K562 (cell line): ENCODE measurements at regions not wholly inside any gene's neighbourhood (a gene's known extent, or its start where the extent isn't known, plus 50 kb on each side); places are given as distances from the start of the nearest gene placed in this dataset.

Experiments used
- ATAC-seq: fragments of 200-7000 bp; cut with Tn5 transposase; 3 replicates; pipeline ENCODE4 v1.9.1; 2020; ENCODE audit warnings: moderate library complexity
- BruUV-seq: library from RNA; stranded (reverse); fragments of 400-500 nt; replicated peaks from 2 replicates; lab custom pipeline; 2021; lab: Mats Ljungman, UMichigan
- CTCF ChIA-PET: fragments of 300-600 bp; formaldehyde crosslinking; extraction: SDS; loops from one replicate; lab custom pipeline; 2021; ENCODE audit warnings: low intra/inter-chr PET ratio; lab: Yijun Ruan, JAX
- POLR2A ChIA-PET: fragments of 300-600, 350-650 bp; sonication (Branson Sonifier 250); formaldehyde crosslinking; extraction: SDS; loops from one replicate; lab custom pipeline; 2021; ENCODE audit warnings: antibody characterized with exemption, inconsistent platforms; lab: Yijun Ruan, JAX
- DNase-seq, 4 experiments: peaks; one replicate each; pipeline versions ENCODE4 v3.0.0 to v3.0.0-alpha.2; 2011 to 2018; ENCODE audit warnings: low spot score in 3 of 4, mixed read lengths in 3 of 4; ENCODE audit errors: extremely low read depth in 1 of 4
- FAIRE-seq: peaks from 2 replicates; lab custom pipeline; 2011; peaks lifted over from hg19 to GRCh38; lab: Jason Lieb, UNC
- H2AFZ ChIP-seq: 2 replicates; pipeline ENCODE4 v1.6.0; 2011; ENCODE audit warnings: low read depth, low read length, control low read depth, inconsistent platforms
- H3K27ac ChIP-seq: fragments of 200-600 bp; 3 replicates; pipeline ENCODE4 v1.8.0; 2011; ENCODE audit warnings: low read depth, mild to moderate bottlenecking, control low read depth, inconsistent platforms, low read length, moderate library complexity, mixed read lengths; ENCODE audit errors: extremely low read depth
- H3K27me3 ChIP-seq, 2 experiments: fragments of 300-600 bp in 1 of 2; 2 replicates in 1 of 2; 3 replicates in 1 of 2; pipeline versions ENCODE4 v1.6.0 to v1.8.0; 2011; ENCODE audit warnings: inconsistent platforms in 2 of 2, low read length in 2 of 2, mild to moderate bottlenecking in 1 of 2, mixed read lengths in 1 of 2, moderate library complexity in 1 of 2; ENCODE audit not compliant: control insufficient read depth in 2 of 2, insufficient read depth in 2 of 2
- H3K36me3 ChIP-seq: fragments of 300-600 bp; 3 replicates; pipeline ENCODE4 v1.8.0; 2011; ENCODE audit warnings: mild to moderate bottlenecking, low read length, inconsistent platforms; ENCODE audit not compliant: control insufficient read depth, insufficient read depth
- H3K4me1 ChIP-seq, 2 experiments: fragments of 200-600 bp in 1 of 2; replicated peaks in 1 of 2; 2 replicates in 1 of 2; 3 replicates in 1 of 2; pipeline versions ENCODE4 v1.5.1 to v1.8.0; 2011; ENCODE audit warnings: inconsistent platforms in 2 of 2, low read length in 2 of 2, mild to moderate bottlenecking in 1 of 2, mixed read lengths in 1 of 2, moderate library complexity in 1 of 2; ENCODE audit not compliant: control insufficient read depth in 2 of 2, insufficient read depth in 2 of 2
- H3K4me2 ChIP-seq: 2 replicates; pipeline ENCODE4 v1.6.1; 2011; ENCODE audit warnings: low read length, control low read depth, inconsistent platforms, mixed read lengths; ENCODE audit not compliant: insufficient read depth
- H3K4me3 ChIP-seq: fragments of 200-600 bp; sonication (generic), shearing (Covaris generic); 2 replicates; pipeline ENCODE4 v1.5.1; 2016; ENCODE audit warnings: control low read depth, inconsistent platforms
- H3K79me2 ChIP-seq: fragments of 200-600 bp; 3 replicates; pipeline ENCODE4 v1.8.0; 2011; ENCODE audit warnings: low read length, inconsistent platforms; ENCODE audit not compliant: control insufficient read depth, insufficient read depth
- H3K9ac ChIP-seq, 2 experiments: 2 replicates each; pipeline versions ENCODE4 v1.6.0 to v1.6.1; 2011; ENCODE audit warnings: low read depth in 2 of 2, low read length in 2 of 2, control low read depth in 1 of 2, inconsistent platforms in 1 of 2, mild to moderate bottlenecking in 1 of 2, mixed read lengths in 1 of 2; ENCODE audit not compliant: insufficient read depth in 1 of 2
- H3K9me1 ChIP-seq: one replicate; pipeline ENCODE4 v1.6.0; 2011; ENCODE audit warnings: inconsistent platforms, mild to moderate bottlenecking, low read length, moderate library complexity; ENCODE audit not compliant: control insufficient read depth, insufficient read depth
- H3K9me3 ChIP-seq: replicated peaks from 2 replicates; pipeline ENCODE4 v1.5.1; 2011; ENCODE audit warnings: low read depth, low read length, inconsistent platforms; ENCODE audit not compliant: control insufficient read depth, insufficient read depth
- H4K20me1 ChIP-seq: replicated peaks from 2 replicates; pipeline ENCODE4 v1.6.1; 2011; ENCODE audit warnings: low read length, inconsistent platforms, mixed read lengths; ENCODE audit not compliant: control insufficient read depth, insufficient read depth
- BHLHE40 ChIP-seq: IDR thresholded peaks from 2 replicates; pipeline ENCODE4 v1.6.1; 2011; ENCODE audit warnings: low read length, improper control_type of control experiment
- CBX3 ChIP-seq, 2 experiments: IDR thresholded peaks; 1 replicate in 1 of 2; 2 replicates in 1 of 2; pipeline ENCODE4 v1.6.1; 2012; ENCODE audit warnings: inconsistent platforms in 2 of 2, low read length in 2 of 2, borderline replicate concordance in 1 of 2, control low read depth in 1 of 2
- CREB1 ChIP-seq, 2 experiments: sonication (generic) in 1 of 2; formaldehyde crosslinking in 1 of 2; IDR thresholded peaks; 2 replicates each; pipeline versions ENCODE4 v1.6.1 to v1.8.0; 2012 to 2022; ENCODE audit warnings: inconsistent platforms in 1 of 2, mild to moderate bottlenecking in 1 of 2, missing genetic modification reagents in 1 of 2, moderate library complexity in 1 of 2
- EP300 ChIP-seq: IDR thresholded peaks from 2 replicates; pipeline ENCODE4 v1.6.1; 2012; ENCODE audit warnings: low read length, improper control_type of control experiment
- HDAC8 ChIP-seq: fragments of 450-650 bp; IDR thresholded peaks from 2 replicates; pipeline ENCODE4 v1.6.1; 2016; ENCODE audit warnings: mild to moderate bottlenecking, missing genetic modification characterization, moderate library complexity, missing compliant biosample characterization
- L3MBTL2 ChIP-seq: fragments of 450-650 bp; IDR thresholded peaks from 2 replicates; pipeline ENCODE4 v1.6.1; 2016; ENCODE audit warnings: mild to moderate bottlenecking, moderate library complexity
- RBBP5 ChIP-seq: fragments of 200-600 bp; sonication (generic); IDR thresholded peaks from 2 replicates; pipeline ENCODE4 v1.6.1; 2012; ENCODE audit warnings: borderline replicate concordance, mild to moderate bottlenecking, low read length, control low read depth, inconsistent platforms; ENCODE audit not compliant: insufficient read depth, poor library complexity, severe bottlenecking
- RREB1 ChIP-seq: fragments of 250-450 bp; sonication (Bioruptor Pico); IDR thresholded peaks from 2 replicates; pipeline ENCODE4 v1.4.0; 2020
- WHSC1 ChIP-seq: IDR thresholded peaks from one replicate; pipeline ENCODE4 v1.6.1; 2012; ENCODE audit warnings: low read length, control low read depth, inconsistent platforms
- ZNF124 ChIP-seq: sonication (generic); formaldehyde crosslinking; IDR thresholded peaks from 2 replicates; pipeline ENCODE4 v1.8.1; 2022; ENCODE audit warnings: missing genetic modification reagents
- ZNF212 ChIP-seq: fragments of 450-650 bp; formaldehyde crosslinking; IDR thresholded peaks from 2 replicates; pipeline ENCODE4 v1.4.0; 2020; ENCODE audit warnings: mild to moderate bottlenecking
- WGBS: fragments of 100-300 bp; shearing (Covaris generic); methylation state at CpG from one replicate; pipeline ENCODE4 v1.1.6; 2016; ENCODE audit warnings: low coverage, mixed read lengths; ENCODE audit not compliant: insufficient coverage; ENCODE audit errors: missing lambda C conversion rate; 5-methylcytosine and 5-hydroxymethylcytosine counted together
- in situ Hi-C: fragments of 300-500 bp; cut with MboI; formaldehyde crosslinking; loops from 4 replicates; pipeline ENCODE4 v1.15.0; 2018; ENCODE audit warnings: inconsistent platforms, mixed read lengths
- intact Hi-C: fragments of 100-400 bp; cut with micrococcal nuclease; formaldehyde crosslinking; loops from 2 replicates; pipeline ENCODE4 v1.14.2; 2022
- TF ChIP-seq, protein P1 (sequence below): sonication (generic); formaldehyde crosslinking; IDR thresholded peaks from 2 replicates; pipeline ENCODE4 v1.8.0; 2023; ENCODE audit warnings: mild to moderate bottlenecking, missing genetic modification reagents

DNA sequence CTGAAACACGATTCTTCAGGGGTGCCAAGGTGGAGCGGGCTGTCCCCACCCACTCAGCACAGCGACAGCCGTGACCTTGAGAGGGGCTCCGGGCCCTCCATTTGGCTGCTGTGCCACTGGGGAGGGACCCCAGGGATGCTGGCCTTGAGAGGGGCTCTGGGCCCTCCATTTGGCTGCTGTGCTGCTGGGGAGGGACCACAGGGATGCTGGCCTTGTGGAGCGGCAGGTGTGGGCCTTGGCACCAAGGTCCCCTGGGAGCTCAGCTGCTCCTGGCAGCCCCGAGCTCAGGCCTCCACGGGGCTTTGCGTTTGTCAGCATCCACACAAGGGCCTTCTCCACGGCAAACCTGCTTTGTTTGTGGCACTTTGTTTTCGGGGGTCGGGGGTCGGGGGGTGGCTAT is 137.6 kb upstream of the LPCAT1 start:
- no peak overlapping the region for H3K4me3 ChIP-seq
- no TSS peak for BruUV-seq
- no peaks in the 10 kb centered on the region for H3K79me2 ChIP-seq
- ATAC-seq (no peak), FAIRE-seq (no peak), DNase-seq (no peak)
- peaks cover 0 to 18% of the 10 kb centered on the region in 2 experiments; a peak in 1 of 5 replicates for H3K4me1 ChIP-seq
- peaks cover 18% of the 10 kb centered on the region for H4K20me1 ChIP-seq
- no peak overlapping the region for H2AFZ ChIP-seq
- peaks cover 3% of the 10 kb centered on the region for H3K9me1 ChIP-seq
- no peaks in the 10 kb centered on the region for H3K9me3 ChIP-seq
- H3K27me3 ChIP-seq, result peaks cover 53 to 84% of the 10 kb centered on the region in 2 experiments; a peak in 4 of 5 replicates
- no peak overlapping the region for H3K27ac ChIP-seq
- POLR2A ChIA-PET, result no interaction called here
- no peak overlapping the region for H3K4me2 ChIP-seq
- intact Hi-C loops (no loop called here), in situ Hi-C loops (no loop called here)
- CTCF ChIA-PET, result no interaction called here
- 6% methylated on average over 13 of the region's 13 CpGs for WGBS
- H3K36me3 ChIP-seq, result no peaks in the 10 kb centered on the region
- no peak overlapping the region for H3K9ac ChIP-seq
- no peak for TF ChIP-seq RBBP5
- no peak for TF ChIP-seq HDAC8
- no peak for TF ChIP-seq EP300
- TF ChIP-seq ZNF212, result no peak
- TF ChIP-seq CREB1 (IDR thresholded peaks at IDR 0.05), result no peak
- TF ChIP-seq CREB1 (CRISPR knock-in tag; IDR thresholded peaks at IDR 0.05), result no peak
- no peak for TF ChIP-seq CBX3 (IDR thresholded peaks at IDR 0.05; ENCODE audit: borderline replicate concordance in 1 of 2, low read length in 2 of 2)
- TF ChIP-seq ZNF124 (CRISPR knock-in tag), result no peak
- TF ChIP-seq BHLHE40, result no peak
- TF ChIP-seq L3MBTL2, result no peak
- TF ChIP-seq, protein P1, sequence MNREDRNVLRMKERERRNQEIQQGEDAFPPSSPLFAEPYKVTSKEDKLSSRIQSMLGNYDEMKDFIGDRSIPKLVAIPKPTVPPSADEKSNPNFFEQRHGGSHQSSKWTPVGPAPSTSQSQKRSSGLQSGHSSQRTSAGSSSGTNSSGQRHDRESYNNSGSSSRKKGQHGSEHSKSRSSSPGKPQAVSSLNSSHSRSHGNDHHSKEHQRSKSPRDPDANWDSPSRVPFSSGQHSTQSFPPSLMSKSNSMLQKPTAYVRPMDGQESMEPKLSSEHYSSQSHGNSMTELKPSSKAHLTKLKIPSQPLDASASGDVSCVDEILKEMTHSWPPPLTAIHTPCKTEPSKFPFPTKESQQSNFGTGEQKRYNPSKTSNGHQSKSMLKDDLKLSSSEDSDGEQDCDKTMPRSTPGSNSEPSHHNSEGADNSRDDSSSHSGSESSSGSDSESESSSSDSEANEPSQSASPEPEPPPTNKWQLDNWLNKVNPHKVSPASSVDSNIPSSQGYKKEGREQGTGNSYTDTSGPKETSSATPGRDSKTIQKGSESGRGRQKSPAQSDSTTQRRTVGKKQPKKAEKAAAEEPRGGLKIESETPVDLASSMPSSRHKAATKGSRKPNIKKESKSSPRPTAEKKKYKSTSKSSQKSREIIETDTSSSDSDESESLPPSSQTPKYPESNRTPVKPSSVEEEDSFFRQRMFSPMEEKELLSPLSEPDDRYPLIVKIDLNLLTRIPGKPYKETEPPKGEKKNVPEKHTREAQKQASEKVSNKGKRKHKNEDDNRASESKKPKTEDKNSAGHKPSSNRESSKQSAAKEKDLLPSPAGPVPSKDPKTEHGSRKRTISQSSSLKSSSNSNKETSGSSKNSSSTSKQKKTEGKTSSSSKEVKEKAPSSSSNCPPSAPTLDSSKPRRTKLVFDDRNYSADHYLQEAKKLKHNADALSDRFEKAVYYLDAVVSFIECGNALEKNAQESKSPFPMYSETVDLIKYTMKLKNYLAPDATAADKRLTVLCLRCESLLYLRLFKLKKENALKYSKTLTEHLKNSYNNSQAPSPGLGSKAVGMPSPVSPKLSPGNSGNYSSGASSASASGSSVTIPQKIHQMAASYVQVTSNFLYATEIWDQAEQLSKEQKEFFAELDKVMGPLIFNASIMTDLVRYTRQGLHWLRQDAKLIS (CRISPR knock-in tag), result no peak
- TF ChIP-seq RREB1 (CRISPR knock-in tag), result no peak
- TF ChIP-seq WHSC1, result no peak
